GM10266 (cell line): ENCODE measurements at regions not wholly inside any gene's neighbourhood (a gene's known extent, or its start where the extent isn't known, plus 50 kb on each side); places are given as distances from the start of the nearest gene placed in this dataset.

ENCODE experiments used
- DNase-seq: peaks from one replicate; pipeline ENCODE4 v3.0.0; 2012; ENCODE audit errors: extremely low spot score
- CTCF ChIP-seq: IDR thresholded peaks from 2 replicates; pipeline ENCODE4 v1.5.1; 2012; ENCODE audit warnings: mild to moderate bottlenecking, low read depth; ENCODE audit not compliant: control insufficient read depth, insufficient read depth; ENCODE audit errors: missing control alignments

DNA sequence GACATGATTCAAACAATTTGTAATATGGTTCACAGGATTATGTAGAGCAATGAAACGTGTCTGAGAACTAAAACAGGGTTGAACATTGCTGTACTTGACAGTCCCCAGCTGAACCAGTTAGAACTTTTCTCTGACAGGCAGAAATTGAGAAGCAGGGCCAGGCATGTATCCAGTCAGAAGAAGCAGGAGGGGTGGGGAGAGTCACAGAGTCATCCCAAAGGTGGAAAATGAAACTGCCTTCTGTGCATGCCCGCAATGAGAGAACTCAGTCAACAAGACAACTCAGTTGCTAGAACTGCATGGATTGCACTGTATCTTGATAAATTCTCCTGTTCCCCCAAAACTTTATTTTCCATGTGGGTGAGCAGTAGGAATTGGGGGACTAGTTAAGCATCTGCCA, 72.9 kb upstream of the PRLR start:
- TF ChIP-seq CTCF = no peak
- no peak for DNase-seq

DNA sequence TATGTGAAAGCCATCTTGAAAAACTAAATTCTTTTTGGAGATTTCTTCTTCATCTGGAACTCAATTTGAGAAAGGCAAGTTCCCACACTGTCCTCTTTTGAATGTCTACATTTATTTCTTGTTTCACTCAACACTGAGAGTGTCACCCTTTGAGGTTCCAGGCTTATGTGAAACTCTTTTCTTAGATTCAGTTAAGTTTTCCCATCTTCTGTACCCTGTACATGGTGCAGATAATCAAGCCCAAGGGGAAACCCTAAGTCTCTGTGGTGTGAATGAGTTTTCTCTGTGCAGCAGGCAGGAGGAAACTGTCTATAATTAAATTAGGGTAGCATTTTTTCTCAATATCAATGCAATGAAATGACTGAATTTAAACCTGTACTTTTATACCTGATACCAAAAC, 72.3 kb upstream of the PRLR start:
- peak; percentile 23 for DNase-seq
- TF ChIP-seq CTCF = no peak

- TF ChIP-seq CTCF = no peak
- no peak for DNase-seq
Observed at GRCh38 chr5:35297755-35298154, 67.5 kb upstream of the PRLR start.

- no peak for TF ChIP-seq CTCF
- DNase-seq = no peak
Observed at GRCh38 chr5:35294976-35295375, 64.7 kb upstream of the PRLR start.

- no peak for TF ChIP-seq CTCF
Observed at GRCh38 chr5:35294017-35294416, 63.7 kb upstream of the PRLR start.

DNA sequence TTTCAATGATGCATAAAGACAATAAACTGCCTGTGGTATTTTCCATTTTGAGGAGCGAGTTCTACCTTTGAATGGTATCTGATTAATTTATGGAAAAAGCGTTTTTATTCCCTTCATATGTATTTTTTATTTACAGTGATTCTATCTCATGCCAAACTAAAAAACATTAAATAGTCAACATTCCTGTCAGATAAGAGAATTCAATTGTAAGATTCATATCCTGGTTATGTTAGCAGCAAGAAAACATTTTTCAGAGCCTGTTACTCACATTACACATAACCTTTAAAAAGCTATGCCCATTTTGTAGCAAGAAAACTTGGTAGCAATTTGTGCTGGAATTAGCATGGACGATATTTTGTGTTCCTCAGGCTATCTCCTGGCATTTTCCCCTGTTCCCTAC, 55.1 kb upstream of the PRLR start:
- no peak for TF ChIP-seq CTCF
- no peak for DNase-seq

More at GRCh38 chr5:35294017-35294416, 63.7 kb upstream of the PRLR start:
- no peak for DNase-seq

GRCh38 chr5:35285011-35285410, 54.7 kb upstream of the PRLR start:
- TF ChIP-seq CTCF = no peak
- no peak for DNase-seq
